ENCODE measurements at regions not wholly inside any gene's neighbourhood (a gene's known extent, or its start where the extent isn't known, plus 50 kb on each side); places are given as distances from the start of the nearest gene placed in this dataset.

- Histone ChIP-seq H3K4me3 (no peak overlapping the region), H3K27me3 (no peaks in the 10 kb centered on the region), H3K4me1 (ENCODE audit: insufficient read depth) (no peaks in the 10 kb centered on the region), H3K36me3 (no peaks in the 10 kb centered on the region), H3K27ac (no peak overlapping the region), H3K9me3 (no peaks in the 10 kb centered on the region)
- DNase-seq: no peak
- 94 to 97% (median 95%) methylated on average over 10 of the region's 10 CpGs for WGBS, 3 donors
- TF ChIP-seq POLR2A (IDR thresholded peaks at IDR 0.05) (no peak), CTCF (IDR thresholded peaks at IDR 0.05) (no peak), EP300 (IDR thresholded peaks at IDR 0.05) (no peak)
- intact Hi-C loops (cut with DNase I): loop anchor here in 1 of 4 donors (1.0 kb wide), 1 partner anchor 38 kb away; no protein-coding TSS in a partner anchor
Measured at GRCh38 chr5:57598097-57598496, 115.5 kb upstream of the ACTBL2 start.

GRCh38 chr5:57595523-57595991 lies 112.9 kb upstream of the ACTBL2 start:
- Histone ChIP-seq H3K27me3 (no peaks in the 10 kb centered on the region), H3K9me3 (no peaks in the 10 kb centered on the region), H3K36me3 (no peaks in the 10 kb centered on the region), H3K4me3 (no peak overlapping the region), H3K4me1 (ENCODE audit: insufficient read depth) (no peaks in the 10 kb centered on the region), H3K27ac (no peak overlapping the region)
- intact Hi-C loops (cut with DNase I): no loop called here
- TF ChIP-seq CTCF (IDR thresholded peaks at IDR 0.05) (no peak), EP300 (IDR thresholded peaks at IDR 0.05) (no peak), POLR2A (IDR thresholded peaks at IDR 0.05) (no peak)
- 35 to 46% (median 36%) methylated on average over 1 of the region's 1 CpG for WGBS, 3 donors
- DNase-seq: no peak

- intact Hi-C loops (cut with DNase I): no loop called here
- no peak overlapping the region for H3K27ac ChIP-seq
- TF ChIP-seq CTCF (IDR thresholded peaks at IDR 0.05): no peak
- no peak for TF ChIP-seq POLR2A (IDR thresholded peaks at IDR 0.05)
- no peak for TF ChIP-seq EP300 (IDR thresholded peaks at IDR 0.05)
- 52 to 54% (median 53%) methylated on average over 6 of the region's 6 CpGs for WGBS, 3 donors
- H3K9me3 ChIP-seq: no peaks in the 10 kb centered on the region
- no peak for DNase-seq
- H3K4me1 ChIP-seq (ENCODE audit: insufficient read depth): no peaks in the 10 kb centered on the region
- no peaks in the 10 kb centered on the region for H3K27me3 ChIP-seq
- no peak overlapping the region for H3K4me3 ChIP-seq
- no peaks in the 10 kb centered on the region for H3K36me3 ChIP-seq
Measured at GRCh38 chr5:57594436-57594835, 111.8 kb upstream of the ACTBL2 start.

GRCh38 chr5:57592236-57592635 lies 109.6 kb upstream of the ACTBL2 start:
- intact Hi-C loops (cut with DNase I): no loop called here

More at GRCh38 chr5:57592236-57592635, 109.6 kb upstream of the ACTBL2 start:
- Histone ChIP-seq H3K36me3 (no peaks in the 10 kb centered on the region), H3K27ac (no peak overlapping the region), H3K27me3 (no peaks in the 10 kb centered on the region), H3K4me1 (ENCODE audit: insufficient read depth) (no peaks in the 10 kb centered on the region), H3K9me3 (no peaks in the 10 kb centered on the region), H3K4me3 (no peak overlapping the region)
- WGBS, 3 donors: 91 to 95% (median 93%) methylated on average over 3 of the region's 3 CpGs
- TF ChIP-seq CTCF (IDR thresholded peaks at IDR 0.05) (no peak), POLR2A (IDR thresholded peaks at IDR 0.05) (no peak), EP300 (IDR thresholded peaks at IDR 0.05) (no peak)
- DNase-seq: no peak

Measured in ovary (tissue), 7 donors.